SK-N-SH treated with all-trans-retinoic acid at 6 μM for 48 hours (cell line): ENCODE measurements at regions not wholly inside any gene's neighbourhood (a gene's known extent, or its start where the extent isn't known, plus 50 kb on each side); places are given as distances from the start of the nearest gene placed in this dataset.

ENCODE experiments used
- ATAC-seq: fragments of 200-7000 bp; cut with Tn5 transposase; 3 replicates; pipeline ENCODE4 v1.9.1; 2020; ENCODE audit warnings: mild to moderate bottlenecking, moderate library complexity
- ARNTL ChIP-seq: fragments of 450-650 bp; formaldehyde crosslinking; IDR thresholded peaks from 2 replicates; pipeline ENCODE4 v1.5.0; 2020; ENCODE audit warnings: low read depth, mild to moderate bottlenecking, moderate library complexity, borderline replicate concordance
- BACH2 ChIP-seq: fragments of 250-450 bp; sonication (Bioruptor Pico); IDR thresholded peaks from 2 replicates; pipeline ENCODE4 v1.9.0; 2021; ENCODE audit warnings: mild to moderate bottlenecking, borderline replicate concordance
- CREB5 ChIP-seq: fragments of 250-450 bp; sonication (Bioruptor Pico); IDR thresholded peaks from 2 replicates; pipeline ENCODE4 v1.5.1; 2020; ENCODE audit warnings: low read depth, mild to moderate bottlenecking, moderate library complexity
- CSDC2 ChIP-seq: fragments of 250-450 bp; sonication (Bioruptor Pico); IDR thresholded peaks from 2 replicates; pipeline ENCODE4 v1.5.0; 2020; ENCODE audit warnings: mild to moderate bottlenecking, moderate library complexity
- ESRRG ChIP-seq: fragments of 250-450 bp; sonication (Bioruptor Pico); IDR thresholded peaks from 2 replicates; pipeline ENCODE4 v1.6.1; 2021; ENCODE audit warnings: mild to moderate bottlenecking
- GLIS3 ChIP-seq: fragments of 250-450 bp; sonication (Bioruptor Pico); IDR thresholded peaks from 2 replicates; pipeline ENCODE4 v1.5.0; 2020; ENCODE audit warnings: mild to moderate bottlenecking, moderate library complexity
- OSR1 ChIP-seq: fragments of 250-450 bp; sonication (Bioruptor Pico); IDR thresholded peaks from 2 replicates; pipeline ENCODE4 v1.8.0; 2022; ENCODE audit warnings: moderate library complexity, mild to moderate bottlenecking, inconsistent platforms
- PPARA ChIP-seq: fragments of 250-450 bp; sonication (Bioruptor Pico); IDR thresholded peaks from 2 replicates; pipeline ENCODE4 v1.5.0; 2020; ENCODE audit warnings: mild to moderate bottlenecking, borderline replicate concordance
- RARB ChIP-seq: fragments of 250-450 bp; sonication (Bioruptor Pico); IDR thresholded peaks from 2 replicates; pipeline ENCODE4 v1.8.0; 2021; ENCODE audit warnings: mild to moderate bottlenecking, moderate library complexity
- TCF4 ChIP-seq: fragments of 250-450 bp; sonication (Bioruptor Pico); IDR thresholded peaks from 2 replicates; pipeline ENCODE4 v1.8.0; 2021; ENCODE audit warnings: mild to moderate bottlenecking, moderate library complexity, borderline replicate concordance
- TOX ChIP-seq: fragments of 250-450 bp; sonication (Bioruptor Pico); IDR thresholded peaks from 2 replicates; pipeline ENCODE4 v1.8.0; 2021; ENCODE audit warnings: mild to moderate bottlenecking, moderate library complexity, borderline replicate concordance
- ZC3H10 ChIP-seq: fragments of 250-450 bp; sonication (Bioruptor Pico); IDR thresholded peaks from 2 replicates; pipeline ENCODE4 v1.5.1; 2021; ENCODE audit warnings: mild to moderate bottlenecking, moderate library complexity
- ZFP3 ChIP-seq: fragments of 250-450 bp; sonication (Bioruptor Pico); IDR thresholded peaks from 2 replicates; pipeline ENCODE4 v1.5.0; 2020; ENCODE audit warnings: mild to moderate bottlenecking, moderate library complexity
- ZNF8 ChIP-seq: fragments of 450-650 bp; formaldehyde crosslinking; IDR thresholded peaks from 2 replicates; pipeline ENCODE4 v1.5.0; 2020; ENCODE audit warnings: mild to moderate bottlenecking, moderate library complexity
- TF ChIP-seq, protein P1 (sequence below): fragments of 250-450 bp; sonication (Bioruptor Pico); IDR thresholded peaks from 2 replicates; pipeline ENCODE4 v1.5.1; 2021; ENCODE audit warnings: mild to moderate bottlenecking, moderate library complexity
- TF ChIP-seq, protein P2 (sequence below): fragments of 250-450 bp; sonication (Bioruptor Pico); IDR thresholded peaks from 2 replicates; pipeline ENCODE4 v1.5.0; 2020; ENCODE audit warnings: mild to moderate bottlenecking, moderate library complexity
- TF ChIP-seq, protein P3 (sequence below): fragments of 250-450 bp; sonication (Bioruptor Pico); IDR thresholded peaks from 2 replicates; pipeline ENCODE4 v1.8.0; 2020; ENCODE audit warnings: mild to moderate bottlenecking, moderate library complexity, borderline replicate concordance

DNA sequence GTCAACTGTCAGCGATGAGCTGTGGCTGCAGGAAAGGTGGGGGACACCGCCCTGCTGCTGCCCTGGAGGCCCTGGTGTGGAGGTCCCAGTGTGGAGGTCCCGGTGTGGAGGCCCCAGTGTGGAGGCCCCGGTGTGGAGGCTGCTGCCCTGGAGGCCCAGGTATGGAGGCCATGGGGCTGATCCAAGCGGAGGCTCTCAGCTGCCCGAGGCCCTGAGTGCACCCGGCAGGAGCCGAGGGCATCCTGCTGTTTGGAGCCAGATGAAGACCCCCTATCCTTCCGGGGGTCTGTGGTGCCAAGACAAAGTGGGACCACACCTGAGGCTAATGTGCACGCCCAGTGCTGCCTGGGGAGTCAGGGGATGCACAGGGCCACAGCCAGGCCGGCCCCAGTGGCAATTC is 210.4 kb upstream of the SOX1 start:
- TF ChIP-seq ZFP3 (CRISPR knock-in tag) (no peak), TOX (CRISPR knock-in tag) (no peak), ESRRG (no peak), CSDC2 (CRISPR knock-in tag) (no peak), PPARA (CRISPR knock-in tag) (no peak)
- no peak for ATAC-seq

- no peak for TF ChIP-seq ARNTL (CRISPR knock-in tag)
- TF ChIP-seq CSDC2 (CRISPR knock-in tag) = no peak
Measured at GRCh38 chr13:111857336-111857735, 209.6 kb upstream of the SOX1 start.

DNA sequence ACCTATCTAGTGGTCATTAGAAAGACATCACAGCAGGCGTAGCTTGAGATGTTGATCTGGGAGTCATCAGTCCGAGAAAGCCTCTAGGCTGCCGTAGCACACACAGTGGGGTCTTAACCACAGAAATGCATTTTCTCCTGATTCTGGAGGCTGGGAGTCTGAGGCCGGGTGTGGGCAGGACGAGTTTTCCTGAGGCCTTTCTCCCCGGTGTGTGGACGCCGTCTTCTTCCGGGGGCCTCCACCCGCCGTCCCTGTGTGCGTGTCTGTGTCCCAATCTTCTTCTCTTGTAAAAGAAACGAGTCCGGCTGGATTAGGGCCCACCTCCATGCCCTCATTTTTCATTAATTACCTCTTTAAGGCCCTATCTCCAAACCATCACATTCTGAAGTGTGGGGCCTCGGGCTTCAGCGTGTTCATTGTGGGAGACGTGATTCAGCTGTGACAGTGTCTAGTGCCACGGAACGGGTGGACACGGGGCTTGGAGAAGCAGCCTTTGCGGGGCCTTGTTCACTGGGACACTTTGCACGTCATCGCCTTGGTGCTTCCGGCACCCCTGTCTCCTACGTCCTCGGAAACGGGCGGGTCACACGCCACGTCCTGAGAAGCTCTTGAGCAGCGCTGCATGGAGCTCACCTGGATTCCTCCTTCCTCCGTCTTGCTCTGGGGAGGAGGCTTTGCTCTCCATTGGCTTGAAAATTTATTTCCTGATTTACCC is 208.9 kb upstream of the SOX1 start:
- TF ChIP-seq ZC3H10 (no peak), CREB5 (CRISPR knock-in tag) (no peak)

More at GRCh38 chr13:111857336-111857735, 209.6 kb upstream of the SOX1 start:
- ATAC-seq = no peak

GRCh38 chr13:111858571-111858970 is 208.4 kb upstream of the SOX1 start:
- no peak for ATAC-seq
- no peak for TF ChIP-seq BACH2
- no peak for TF ChIP-seq PPARA (CRISPR knock-in tag)
- TF ChIP-seq, protein P1, sequence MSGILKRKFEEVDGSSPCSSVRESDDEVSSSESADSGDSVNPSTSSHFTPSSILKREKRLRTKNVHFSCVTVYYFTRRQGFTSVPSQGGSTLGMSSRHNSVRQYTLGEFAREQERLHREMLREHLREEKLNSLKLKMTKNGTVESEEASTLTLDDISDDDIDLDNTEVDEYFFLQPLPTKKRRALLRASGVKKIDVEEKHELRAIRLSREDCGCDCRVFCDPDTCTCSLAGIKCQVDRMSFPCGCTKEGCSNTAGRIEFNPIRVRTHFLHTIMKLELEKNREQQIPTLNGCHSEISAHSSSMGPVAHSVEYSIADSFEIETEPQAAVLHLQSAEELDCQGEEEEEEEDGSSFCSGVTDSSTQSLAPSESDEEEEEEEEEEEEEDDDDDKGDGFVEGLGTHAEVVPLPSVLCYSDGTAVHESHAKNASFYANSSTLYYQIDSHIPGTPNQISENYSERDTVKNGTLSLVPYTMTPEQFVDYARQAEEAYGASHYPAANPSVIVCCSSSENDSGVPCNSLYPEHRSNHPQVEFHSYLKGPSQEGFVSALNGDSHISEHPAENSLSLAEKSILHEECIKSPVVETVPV (CRISPR knock-in tag) = no peak
- TF ChIP-seq RARB (CRISPR knock-in tag) = no peak
- no peak for TF ChIP-seq TCF4 (CRISPR knock-in tag)
- no peak for TF ChIP-seq OSR1 (CRISPR knock-in tag)
- TF ChIP-seq, protein P2, sequence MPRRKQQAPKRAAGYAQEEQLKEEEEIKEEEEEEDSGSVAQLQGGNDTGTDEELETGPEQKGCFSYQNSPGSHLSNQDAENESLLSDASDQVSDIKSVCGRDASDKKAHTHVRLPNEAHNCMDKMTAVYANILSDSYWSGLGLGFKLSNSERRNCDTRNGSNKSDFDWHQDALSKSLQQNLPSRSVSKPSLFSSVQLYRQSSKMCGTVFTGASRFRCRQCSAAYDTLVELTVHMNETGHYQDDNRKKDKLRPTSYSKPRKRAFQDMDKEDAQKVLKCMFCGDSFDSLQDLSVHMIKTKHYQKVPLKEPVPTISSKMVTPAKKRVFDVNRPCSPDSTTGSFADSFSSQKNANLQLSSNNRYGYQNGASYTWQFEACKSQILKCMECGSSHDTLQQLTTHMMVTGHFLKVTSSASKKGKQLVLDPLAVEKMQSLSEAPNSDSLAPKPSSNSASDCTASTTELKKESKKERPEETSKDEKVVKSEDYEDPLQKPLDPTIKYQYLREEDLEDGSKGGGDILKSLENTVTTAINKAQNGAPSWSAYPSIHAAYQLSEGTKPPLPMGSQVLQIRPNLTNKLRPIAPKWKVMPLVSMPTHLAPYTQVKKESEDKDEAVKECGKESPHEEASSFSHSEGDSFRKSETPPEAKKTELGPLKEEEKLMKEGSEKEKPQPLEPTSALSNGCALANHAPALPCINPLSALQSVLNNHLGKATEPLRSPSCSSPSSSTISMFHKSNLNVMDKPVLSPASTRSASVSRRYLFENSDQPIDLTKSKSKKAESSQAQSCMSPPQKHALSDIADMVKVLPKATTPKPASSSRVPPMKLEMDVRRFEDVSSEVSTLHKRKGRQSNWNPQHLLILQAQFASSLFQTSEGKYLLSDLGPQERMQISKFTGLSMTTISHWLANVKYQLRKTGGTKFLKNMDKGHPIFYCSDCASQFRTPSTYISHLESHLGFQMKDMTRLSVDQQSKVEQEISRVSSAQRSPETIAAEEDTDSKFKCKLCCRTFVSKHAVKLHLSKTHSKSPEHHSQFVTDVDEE = no peak

More for the DNA sequence above, 208.9 kb upstream of the SOX1 start:
- no peak for ATAC-seq

DNA sequence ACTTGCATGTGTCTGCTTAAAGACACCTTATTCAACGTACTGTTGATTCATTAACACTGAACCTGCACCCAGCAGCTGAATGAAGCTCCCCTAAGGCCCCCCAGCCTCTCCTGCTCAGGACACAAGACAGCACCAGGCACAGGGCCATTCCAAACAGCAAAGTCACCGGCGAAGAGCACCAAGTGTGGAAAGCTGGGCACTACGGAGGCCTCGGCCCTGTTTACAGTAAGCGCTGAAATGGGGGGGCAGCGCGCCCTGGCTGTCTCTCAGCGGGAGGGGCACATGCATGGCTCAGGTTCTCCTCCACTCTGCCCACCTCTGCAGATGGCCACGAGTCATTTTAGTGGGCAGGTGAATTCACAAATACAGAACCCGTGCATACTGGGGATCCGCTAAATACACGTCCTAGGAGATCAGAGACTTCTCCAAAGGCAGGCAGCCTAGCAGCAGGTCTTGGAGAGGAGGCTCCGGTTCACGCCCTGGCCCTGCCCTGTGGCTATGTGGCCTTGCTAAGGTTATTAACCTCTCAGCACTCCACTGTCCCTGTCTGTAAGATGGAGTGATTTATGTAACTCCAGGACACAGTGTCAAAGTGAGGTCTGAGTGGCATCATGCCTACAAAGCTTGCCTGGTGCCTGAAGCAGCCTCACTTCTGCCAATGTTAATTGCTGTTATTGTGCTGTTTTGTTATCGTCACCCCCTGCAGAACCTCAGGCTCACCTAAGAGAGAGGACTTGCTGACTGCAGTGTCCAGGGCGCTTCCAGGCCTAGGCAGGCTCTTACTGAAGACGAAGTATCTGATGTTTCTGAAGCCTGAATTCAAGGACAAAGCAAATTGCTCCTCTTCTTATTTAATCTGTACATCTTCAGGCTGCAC is 207.4 kb upstream of the SOX1 start:
- no peak for TF ChIP-seq ARNTL (CRISPR knock-in tag)
- TF ChIP-seq CREB5 (CRISPR knock-in tag) = no peak
- TF ChIP-seq, protein P3, sequence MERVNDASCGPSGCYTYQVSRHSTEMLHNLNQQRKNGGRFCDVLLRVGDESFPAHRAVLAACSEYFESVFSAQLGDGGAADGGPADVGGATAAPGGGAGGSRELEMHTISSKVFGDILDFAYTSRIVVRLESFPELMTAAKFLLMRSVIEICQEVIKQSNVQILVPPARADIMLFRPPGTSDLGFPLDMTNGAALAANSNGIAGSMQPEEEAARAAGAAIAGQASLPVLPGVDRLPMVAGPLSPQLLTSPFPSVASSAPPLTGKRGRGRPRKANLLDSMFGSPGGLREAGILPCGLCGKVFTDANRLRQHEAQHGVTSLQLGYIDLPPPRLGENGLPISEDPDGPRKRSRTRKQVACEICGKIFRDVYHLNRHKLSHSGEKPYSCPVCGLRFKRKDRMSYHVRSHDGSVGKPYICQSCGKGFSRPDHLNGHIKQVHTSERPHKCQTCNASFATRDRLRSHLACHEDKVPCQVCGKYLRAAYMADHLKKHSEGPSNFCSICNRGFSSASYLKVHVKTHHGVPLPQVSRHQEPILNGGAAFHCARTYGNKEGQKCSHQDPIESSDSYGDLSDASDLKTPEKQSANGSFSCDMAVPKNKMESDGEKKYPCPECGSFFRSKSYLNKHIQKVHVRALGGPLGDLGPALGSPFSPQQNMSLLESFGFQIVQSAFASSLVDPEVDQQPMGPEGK = no peak
- no peak for TF ChIP-seq ZNF8 (CRISPR knock-in tag)
- TF ChIP-seq OSR1 (CRISPR knock-in tag) = no peak
- TF ChIP-seq GLIS3 (CRISPR knock-in tag) = no peak
- TF ChIP-seq TOX (CRISPR knock-in tag) = no peak

More for the DNA sequence above, 207.4 kb upstream of the SOX1 start:
- no peak for ATAC-seq
